Ishikawa (cell line): ENCODE measurements at regions not wholly inside any gene's neighbourhood (a gene's known extent, or its start where the extent isn't known, plus 50 kb on each side); places are given as distances from the start of the nearest gene placed in this dataset.

ENCODE experiments used
- CEBPB ChIP-seq: IDR thresholded peaks from 2 replicates; pipeline ENCODE4 v1.6.1; 2012
- CREB1 ChIP-seq: IDR thresholded peaks from 2 replicates; pipeline ENCODE4 v1.6.1; 2012; ENCODE audit warnings: low read depth
- EGR1 ChIP-seq: IDR thresholded peaks from 2 replicates; pipeline ENCODE4 v1.6.1; 2012
- EP300 ChIP-seq: IDR thresholded peaks from 2 replicates; pipeline ENCODE4 v1.6.1; 2012; ENCODE audit warnings: borderline replicate concordance
- FOXM1 ChIP-seq: IDR thresholded peaks from 2 replicates; pipeline ENCODE4 v1.6.1; 2012; ENCODE audit warnings: low read depth, borderline replicate concordance
- MAX ChIP-seq: IDR thresholded peaks from 2 replicates; pipeline ENCODE4 v1.6.1; 2012
- NFIC ChIP-seq: IDR thresholded peaks from 2 replicates; pipeline ENCODE4 v1.6.1; 2012
- RAD21 ChIP-seq: IDR thresholded peaks from 2 replicates; pipeline ENCODE4 v1.6.1; 2012; ENCODE audit warnings: low read depth
- REST ChIP-seq: IDR thresholded peaks from 2 replicates; pipeline ENCODE4 v1.6.1; 2012; ENCODE audit warnings: low read depth, mild to moderate bottlenecking
- TAF1 ChIP-seq: IDR thresholded peaks from 2 replicates; pipeline ENCODE4 v1.6.1; 2012; ENCODE audit warnings: low read depth, mild to moderate bottlenecking
- USF1 ChIP-seq: IDR thresholded peaks from 2 replicates; pipeline ENCODE4 v1.6.1; 2012
- YY1 ChIP-seq: IDR thresholded peaks from 2 replicates; pipeline ENCODE4 v1.6.1; 2012; ENCODE audit warnings: low read depth

- no peak for TF ChIP-seq REST
- no peak for TF ChIP-seq YY1
- TF ChIP-seq CREB1: no peak
- no peak for TF ChIP-seq MAX
- TF ChIP-seq EGR1: no peak
- TF ChIP-seq CEBPB: no peak
- no peak for TF ChIP-seq EP300
- no peak for TF ChIP-seq TAF1
- no peak for TF ChIP-seq USF1
- no peak for TF ChIP-seq RAD21
- no peak for TF ChIP-seq NFIC
- no peak for TF ChIP-seq FOXM1
Observed at GRCh38 chr14:58947814-58948445, 240.5 kb upstream of the DAAM1 start.
